SK-N-SH treated with all-trans-retinoic acid at 6 μM for 48 hours (cell line): ENCODE measurements at regions not wholly inside any gene's neighbourhood (a gene's known extent, or its start where the extent isn't known, plus 50 kb on each side); places are given as distances from the start of the nearest gene placed in this dataset.

ENCODE experiments used
- ARNTL ChIP-seq: fragments of 450-650 bp; formaldehyde crosslinking; IDR thresholded peaks from 2 replicates; pipeline ENCODE4 v1.5.0; 2020; ENCODE audit warnings: low read depth, mild to moderate bottlenecking, moderate library complexity, borderline replicate concordance
- BACH2 ChIP-seq: fragments of 250-450 bp; sonication (Bioruptor Pico); IDR thresholded peaks from 2 replicates; pipeline ENCODE4 v1.9.0; 2021; ENCODE audit warnings: mild to moderate bottlenecking, borderline replicate concordance
- CREB5 ChIP-seq: fragments of 250-450 bp; sonication (Bioruptor Pico); IDR thresholded peaks from 2 replicates; pipeline ENCODE4 v1.5.1; 2020; ENCODE audit warnings: low read depth, mild to moderate bottlenecking, moderate library complexity
- CSDC2 ChIP-seq: fragments of 250-450 bp; sonication (Bioruptor Pico); IDR thresholded peaks from 2 replicates; pipeline ENCODE4 v1.5.0; 2020; ENCODE audit warnings: mild to moderate bottlenecking, moderate library complexity
- ISL1 ChIP-seq: fragments of 250-450 bp; sonication (Bioruptor Pico); IDR thresholded peaks from 2 replicates; pipeline ENCODE4 v2.1.2; 2022; ENCODE audit warnings: mild to moderate bottlenecking, moderate library complexity
- OSR1 ChIP-seq: fragments of 250-450 bp; sonication (Bioruptor Pico); IDR thresholded peaks from 2 replicates; pipeline ENCODE4 v1.8.0; 2022; ENCODE audit warnings: moderate library complexity, mild to moderate bottlenecking, inconsistent platforms
- PATZ1 ChIP-seq: fragments of 250-450 bp; sonication (Bioruptor Pico); IDR thresholded peaks from 2 replicates; pipeline ENCODE4 v1.8.0; 2020; ENCODE audit warnings: mild to moderate bottlenecking, moderate library complexity, borderline replicate concordance
- POU6F1 ChIP-seq: fragments of 250-450 bp; sonication (Bioruptor Pico); IDR thresholded peaks from 2 replicates; pipeline ENCODE4 v1.8.0; 2021; ENCODE audit warnings: low read depth, mild to moderate bottlenecking, moderate library complexity, borderline replicate concordance
- PPARA ChIP-seq: fragments of 250-450 bp; sonication (Bioruptor Pico); IDR thresholded peaks from 2 replicates; pipeline ENCODE4 v1.5.0; 2020; ENCODE audit warnings: mild to moderate bottlenecking, borderline replicate concordance
- TOX ChIP-seq: fragments of 250-450 bp; sonication (Bioruptor Pico); IDR thresholded peaks from 2 replicates; pipeline ENCODE4 v1.8.0; 2021; ENCODE audit warnings: mild to moderate bottlenecking, moderate library complexity, borderline replicate concordance
- ZFP3 ChIP-seq: fragments of 250-450 bp; sonication (Bioruptor Pico); IDR thresholded peaks from 2 replicates; pipeline ENCODE4 v1.5.0; 2020; ENCODE audit warnings: mild to moderate bottlenecking, moderate library complexity
- ZNF565 ChIP-seq: fragments of 450-650 bp; formaldehyde crosslinking; conservative IDR thresholded peaks from 2 replicates; pipeline ENCODE4 v1.5.0; 2020; ENCODE audit warnings: low read depth, mild to moderate bottlenecking, moderate library complexity
- ZNF70 ChIP-seq: fragments of 450-650 bp; formaldehyde crosslinking; IDR thresholded peaks from 2 replicates; pipeline ENCODE4 v1.5.0; 2020; ENCODE audit warnings: mild to moderate bottlenecking, moderate library complexity

DNA sequence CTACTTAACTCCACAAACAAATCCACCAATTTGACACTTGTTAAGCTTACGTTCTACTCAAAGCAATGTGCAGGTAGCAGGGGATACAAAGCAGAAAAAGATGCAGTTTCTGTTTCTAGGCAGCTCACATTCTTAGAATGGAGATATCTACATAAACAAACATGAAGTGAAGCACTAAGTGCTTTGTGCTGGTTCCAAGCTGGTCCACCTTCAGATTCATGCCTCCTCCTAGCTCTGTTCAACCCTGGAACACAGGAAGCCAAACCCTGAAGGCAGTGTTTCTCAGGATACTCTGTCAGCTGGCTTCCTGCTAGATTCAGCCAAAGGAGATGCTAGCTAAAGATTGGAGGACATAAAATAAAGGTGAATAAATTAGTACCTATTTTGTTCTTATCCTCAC lies 55.3 kb upstream of the NOL4 start:
- no peak for TF ChIP-seq OSR1 (CRISPR knock-in tag)
- TF ChIP-seq ZFP3 (CRISPR knock-in tag), result no peak
- no peak for TF ChIP-seq BACH2 (CRISPR knock-in tag)
- TF ChIP-seq ISL1 (CRISPR knock-in tag), result no peak
- no peak for TF ChIP-seq CREB5 (CRISPR knock-in tag)
- no peak for TF ChIP-seq ARNTL (CRISPR knock-in tag)
- no peak for TF ChIP-seq CSDC2 (CRISPR knock-in tag)
- no peak for TF ChIP-seq PPARA
- no peak for TF ChIP-seq PATZ1 (CRISPR knock-in tag)
- TF ChIP-seq TOX (CRISPR knock-in tag), result no peak
- no peak for TF ChIP-seq ZNF70 (CRISPR knock-in tag)
- no peak for TF ChIP-seq POU6F1 (CRISPR knock-in tag)
- no peak for TF ChIP-seq ZNF565 (CRISPR knock-in tag)
